ENCODE measurements at regions not wholly inside any gene's neighbourhood (a gene's known extent, or its start where the extent isn't known, plus 50 kb on each side); places are given as distances from the start of the nearest gene placed in this dataset.

GRCh38 chr15:47861111-47861903, 144.0 kb downstream of the SEMA6D start:
- H3K23me2 ChIP-seq (ENCODE audit: low read depth, low read length) = no peaks in the 10 kb centered on the region
- no peak overlapping the region for H2AK5ac ChIP-seq (ENCODE audit: low read depth, low read length)
- H3K18ac ChIP-seq (ENCODE audit: extremely low read depth, low read length) = no peak overlapping the region
- no peak overlapping the region for H2BK12ac ChIP-seq (ENCODE audit: low read depth, low read length)
- no peak overlapping the region for H2BK5ac ChIP-seq (ENCODE audit: low read depth, low read length)
- no peak overlapping the region for H2AFZ ChIP-seq (ENCODE audit: low read length)
- no peak overlapping the region for H3K56ac ChIP-seq (replicated peaks; ENCODE audit: insufficient read length, low read depth, low read length)
- no peaks in the 10 kb centered on the region for H3K79me2 ChIP-seq (ENCODE audit: control insufficient read depth in 1 of 2, insufficient read depth in 2 of 2, low read length in 2 of 2)
- no peak for TF ChIP-seq MAX (IDR thresholded peaks at IDR 0.05)
- no peak for TF ChIP-seq EP300 (IDR thresholded peaks at IDR 0.05; ENCODE audit: borderline replicate concordance in 1 of 2, low read depth in 2 of 2, low read length in 2 of 2)
- no peak for TF ChIP-seq RXRA (IDR thresholded peaks at IDR 0.05; ENCODE audit: insufficient read depth, low read depth, low read length)
- no peak for TF ChIP-seq SRF (IDR thresholded peaks at IDR 0.05; ENCODE audit: low read depth, low read length)
- no peak for TF ChIP-seq CREB1 (IDR thresholded peaks at IDR 0.05)
- no peak for TF ChIP-seq TAF7 (optimal IDR thresholded peaks at IDR 0.05; ENCODE audit: borderline replicate concordance, low read depth, low read length)
- TF ChIP-seq PHF8 (conservative IDR thresholded peaks at IDR 0.05; ENCODE audit: low read depth, low read length) = no peak
- no peak overlapping the region for H3K4me2 ChIP-seq (ENCODE audit: insufficient read depth in 1 of 2, low read depth in 2 of 2, low read length in 2 of 2)
- H3K4me1 ChIP-seq (replicated peaks in 1 of 4; ENCODE audit: control insufficient read depth in 3 of 4, insufficient read depth in 4 of 4, low read length in 3 of 4) = peaks cover 0 to 5% (median 2%) of the 10 kb centered on the region in 4 experiments; a peak in 2 of 7 replicates
- no peaks in the 10 kb centered on the region for H3K27me3 ChIP-seq (replicated peaks in 1 of 4; ENCODE audit: control insufficient read depth in 3 of 4, extremely low read depth in 1 of 4, insufficient read depth in 3 of 4, low read length in 3 of 4)
- H4K20me1 ChIP-seq (replicated peaks in 1 of 2; ENCODE audit: control insufficient read depth in 1 of 2, insufficient read depth in 2 of 2, low read length in 2 of 2) = no peaks in the 10 kb centered on the region
- no peak overlapping the region for H2BK20ac ChIP-seq (ENCODE audit: low read length)
- POLR2A ChIA-PET (ENCODE audit: partially characterized antibody) = no interaction called here
- no peak overlapping the region for H2BK15ac ChIP-seq (ENCODE audit: low read length)
- CTCF ChIA-PET (ENCODE audit: partially characterized antibody) = no interaction called here
- H3K4me3 ChIP-seq (ENCODE audit: extremely low read depth in 1 of 4, insufficient read depth in 2 of 4, low read depth in 3 of 4, low read length in 4 of 4) = no peak overlapping the region
- no peak for DNase-seq (ENCODE audit: low read depth in 1 of 2, low spot score in 2 of 2)
- 71% methylated on average over 10 of the region's 10 CpGs; no CpG with 5 or more reads in 1 of the 2 experiments for WGBS, 2 experiments (ENCODE audit: extremely low coverage in 1 of 2, insufficient coverage in 1 of 2, insufficient read length in 1 of 2, insufficient replicate concordance in 2 of 2, low coverage in 1 of 2, low lambda C conversion rate in 2 of 2, missing lambda C conversion rate in 1 of 2)
- no peak overlapping the region for H3K4ac ChIP-seq (replicated peaks; ENCODE audit: insufficient read length, low read depth, low read length)
- H3K9me3 ChIP-seq (ENCODE audit: insufficient read depth in 2 of 2, low read depth in 1 of 2, low read length in 1 of 2) = no peaks in the 10 kb centered on the region
- no peak overlapping the region for H2BK120ac ChIP-seq (replicated peaks; ENCODE audit: low read depth, low read length)
- H3K79me1 ChIP-seq (ENCODE audit: low read depth, low read length) = no peaks in the 10 kb centered on the region
- no peak overlapping the region for H4K8ac ChIP-seq (ENCODE audit: extremely low read depth, insufficient read depth, low read length)
- no peak overlapping the region for H4K5ac ChIP-seq (ENCODE audit: insufficient read length, low read depth, low read length)
- H3K27ac ChIP-seq (ENCODE audit: low read depth, low read length) = no peak overlapping the region
- FAIRE-seq = no peak
- H4K91ac ChIP-seq (replicated peaks; ENCODE audit: insufficient read length, low read length) = no peak overlapping the region
- H3K9ac ChIP-seq (replicated peaks in 1 of 4; ENCODE audit: extremely low read depth in 1 of 4, low read depth in 3 of 4, low read length in 3 of 4) = no peak overlapping the region
- H3K23ac ChIP-seq (ENCODE audit: insufficient read length) = no peak overlapping the region
- H3K36me3 ChIP-seq (ENCODE audit: control insufficient read depth in 2 of 4, insufficient read depth in 4 of 4, low read length in 3 of 4) = no peaks in the 10 kb centered on the region
- no peak overlapping the region for H3K14ac ChIP-seq (ENCODE audit: insufficient read length)
